Peyer's patch (tissue), 4 donors: ENCODE measurements at regions not wholly inside any gene's neighbourhood (a gene's known extent, or its start where the extent isn't known, plus 50 kb on each side); places are given as distances from the start of the nearest gene placed in this dataset.
"Not testable (repeated sequence)": the region's sequence is repeated elsewhere in the genome, so short reads cannot be mapped to it uniquely, and the experiment has no call there.

Experiments used
- DNase-seq, 3 donors: peaks; one replicate each; pipeline ENCODE4 v3.0.0-alpha.2; 2017 to 2019
- H3K27ac ChIP-seq, 4 donors: fragments of 200-600 bp; sonication (generic); one replicate each; pipeline ENCODE4 v1.5.1; 2016 to 2019
- H3K27me3 ChIP-seq, 2 donors: fragments of 200-600 bp; sonication (generic); one replicate each; pipeline ENCODE4 v1.5.1; 2019
- H3K36me3 ChIP-seq, 3 donors: fragments of 200-600 bp; sonication (generic); one replicate each; pipeline ENCODE4 v1.5.1; 2016 to 2019
- H3K4me1 ChIP-seq, 4 donors: fragments of 200-600 bp; sonication (generic); one replicate each; pipeline ENCODE4 v1.5.1; 2016 to 2019
- H3K4me3 ChIP-seq, 4 donors: fragments of 200-600 bp; sonication (generic); 1 replicate in 3 of 4; 2 replicates in 1 of 4; pipeline ENCODE4 v1.5.1; 2016 to 2019; ENCODE audit warnings: mild to moderate bottlenecking in 1 of 4
- H3K9me3 ChIP-seq, 4 donors: fragments of 200-600 bp; sonication (generic); one replicate each; pipeline ENCODE4 v1.5.1; 2016 to 2019; ENCODE audit warnings: mild to moderate bottlenecking in 1 of 4
- POLR2A ChIP-seq, 2 donors: fragments of 450-650 bp; IDR thresholded peaks; one replicate each; pipeline ENCODE4 v1.5.1; 2017; ENCODE audit warnings: antibody characterized with exemption in 2 of 2, mild to moderate bottlenecking in 2 of 2, moderate library complexity in 2 of 2
- TF ChIP-seq, protein P1 (sequence below), 6 experiments: fragments of 450-650 bp in 4 of 6; fragments of 200-600 bp in 2 of 6; sonication (generic) in 1 of 6; IDR thresholded peaks; one replicate each; pipeline ENCODE4 v1.5.1; 2017 to 2019; ENCODE audit warnings: antibody characterized with exemption in 6 of 6, mild to moderate bottlenecking in 3 of 6, moderate library complexity in 1 of 6

DNA sequence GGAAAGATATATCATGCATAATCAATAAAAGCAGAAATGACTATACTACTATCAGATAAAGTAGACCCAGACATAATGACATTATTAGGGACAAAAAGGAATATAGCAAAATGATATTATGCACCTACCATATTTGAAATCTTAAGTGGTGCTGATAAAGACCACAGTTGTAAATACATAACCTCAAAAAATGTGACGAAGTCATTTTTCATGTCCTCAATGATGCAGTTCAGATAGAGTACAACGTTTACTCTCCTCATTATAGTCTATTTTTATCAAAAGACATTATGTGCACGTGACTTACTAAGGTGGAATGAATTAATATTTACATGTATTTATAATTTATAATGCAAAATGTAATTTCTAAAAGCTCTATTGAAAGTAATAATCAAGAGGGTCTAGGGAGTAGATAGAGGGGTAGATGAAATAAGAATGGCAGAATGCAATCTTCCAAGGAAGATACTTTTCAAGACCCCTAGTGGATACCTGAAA, 61.7 kb upstream of the TNFSF4 start:
- no peaks in the 10 kb centered on the region for H3K4me1 ChIP-seq
- no peaks in the 10 kb centered on the region for H3K36me3 ChIP-seq
- H3K9me3 ChIP-seq, result no peaks in the 10 kb centered on the region
- H3K27me3 ChIP-seq, result no peaks in the 10 kb centered on the region
- no peak overlapping the region for H3K27ac ChIP-seq
- H3K4me3 ChIP-seq, result no peak overlapping the region
- DNase-seq, result no peak
- TF ChIP-seq POLR2A (IDR thresholded peaks at IDR 0.05), result no peak
- TF ChIP-seq, protein P1, sequence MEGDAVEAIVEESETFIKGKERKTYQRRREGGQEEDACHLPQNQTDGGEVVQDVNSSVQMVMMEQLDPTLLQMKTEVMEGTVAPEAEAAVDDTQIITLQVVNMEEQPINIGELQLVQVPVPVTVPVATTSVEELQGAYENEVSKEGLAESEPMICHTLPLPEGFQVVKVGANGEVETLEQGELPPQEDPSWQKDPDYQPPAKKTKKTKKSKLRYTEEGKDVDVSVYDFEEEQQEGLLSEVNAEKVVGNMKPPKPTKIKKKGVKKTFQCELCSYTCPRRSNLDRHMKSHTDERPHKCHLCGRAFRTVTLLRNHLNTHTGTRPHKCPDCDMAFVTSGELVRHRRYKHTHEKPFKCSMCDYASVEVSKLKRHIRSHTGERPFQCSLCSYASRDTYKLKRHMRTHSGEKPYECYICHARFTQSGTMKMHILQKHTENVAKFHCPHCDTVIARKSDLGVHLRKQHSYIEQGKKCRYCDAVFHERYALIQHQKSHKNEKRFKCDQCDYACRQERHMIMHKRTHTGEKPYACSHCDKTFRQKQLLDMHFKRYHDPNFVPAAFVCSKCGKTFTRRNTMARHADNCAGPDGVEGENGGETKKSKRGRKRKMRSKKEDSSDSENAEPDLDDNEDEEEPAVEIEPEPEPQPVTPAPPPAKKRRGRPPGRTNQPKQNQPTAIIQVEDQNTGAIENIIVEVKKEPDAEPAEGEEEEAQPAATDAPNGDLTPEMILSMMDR (IDR thresholded peaks at IDR 0.05), result no peak

DNA sequence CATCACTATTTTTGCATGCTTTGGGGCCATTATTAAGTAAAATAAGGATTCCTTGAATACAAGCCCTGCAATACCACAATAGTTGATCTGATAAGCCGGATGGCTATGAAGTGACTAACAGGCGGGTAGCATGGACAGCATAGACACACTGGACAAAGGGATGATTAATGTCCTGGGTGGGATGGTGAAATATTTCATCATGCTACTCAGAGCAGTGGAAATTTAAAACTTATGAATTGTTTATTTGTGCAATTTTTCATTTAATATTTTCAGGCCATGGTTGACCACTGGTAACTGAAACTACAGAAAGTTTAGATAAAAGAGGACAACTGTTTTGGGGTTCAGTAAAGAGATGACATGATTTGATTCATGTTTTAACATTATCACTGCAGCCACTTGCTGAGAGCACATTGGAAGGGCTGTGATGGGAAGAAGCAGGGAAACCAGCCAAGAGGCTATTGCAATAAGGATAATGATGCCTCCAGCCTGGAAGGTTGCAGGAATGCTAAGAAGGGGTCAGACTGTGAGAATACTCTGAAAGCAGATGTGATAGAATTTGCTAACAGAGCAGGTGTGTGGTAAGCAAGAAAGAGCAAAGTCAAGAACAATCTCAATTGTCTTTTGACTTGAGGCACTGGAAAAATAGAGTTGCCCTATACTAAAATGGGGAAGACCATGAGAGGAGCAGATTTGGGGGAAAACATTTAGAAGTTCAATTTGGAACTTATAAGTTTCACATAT, 62.5 kb upstream of the TNFSF4 start:
- no peaks in the 10 kb centered on the region for H3K4me1 ChIP-seq
- H3K27me3 ChIP-seq, result no peaks in the 10 kb centered on the region
- no peaks in the 10 kb centered on the region for H3K36me3 ChIP-seq
- no peak for DNase-seq
- no peak overlapping the region for H3K27ac ChIP-seq
- no peak for TF ChIP-seq POLR2A (IDR thresholded peaks at IDR 0.05)
- TF ChIP-seq, protein P1 (IDR thresholded peaks at IDR 0.05), result no peak
- no peak overlapping the region for H3K4me3 ChIP-seq
- H3K9me3 ChIP-seq, result no peaks in the 10 kb centered on the region

DNA sequence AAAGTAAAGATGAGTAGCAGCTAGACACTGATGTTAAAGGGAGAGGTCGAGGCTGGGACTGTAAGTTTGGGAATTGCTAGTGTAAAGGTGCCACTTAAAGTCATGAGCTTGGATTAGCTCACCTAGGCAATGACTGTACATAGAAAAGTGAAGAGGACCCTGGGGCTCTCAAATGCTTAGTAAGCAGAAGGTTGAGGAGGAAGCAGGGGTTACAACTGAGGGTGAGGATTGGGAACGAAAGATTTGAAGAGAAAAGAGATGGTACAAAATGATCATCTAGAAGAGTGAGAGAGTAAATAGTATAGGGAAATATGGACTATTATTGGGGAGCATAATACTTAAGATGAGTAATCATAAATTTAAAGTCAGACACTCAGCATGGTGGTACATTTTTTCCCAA, 63.1 kb upstream of the TNFSF4 start:
- Histone ChIP-seq H3K4me3 (no peak overlapping the region), H3K36me3 (no peaks in the 10 kb centered on the region), H3K4me1 (no peaks in the 10 kb centered on the region), H3K27me3 (no peaks in the 10 kb centered on the region), H3K27ac (no peak overlapping the region), H3K9me3 (no peaks in the 10 kb centered on the region)
- TF ChIP-seq, protein P1 (IDR thresholded peaks at IDR 0.05), result no peak
- TF ChIP-seq POLR2A (IDR thresholded peaks at IDR 0.05), result no peak
- DNase-seq, result no peak

DNA sequence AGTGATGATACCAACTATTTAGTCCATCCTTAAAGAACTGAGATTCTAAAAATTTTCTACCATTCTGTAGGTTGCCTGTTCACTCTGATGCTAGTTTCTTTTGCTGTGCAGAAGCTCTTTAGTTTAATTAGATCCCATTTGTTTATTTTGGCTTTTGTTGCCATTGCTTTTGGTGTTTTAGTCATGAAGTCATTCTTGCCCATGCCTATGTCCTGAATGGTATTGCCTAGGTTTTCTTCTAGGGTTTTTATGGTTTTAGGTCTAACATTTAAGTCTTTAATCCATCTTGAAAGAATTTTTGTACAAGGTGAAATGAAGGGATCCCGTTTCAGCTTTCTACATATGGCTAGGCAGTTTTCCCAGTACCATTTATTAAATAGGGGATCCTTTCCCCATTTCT, 63.9 kb upstream of the TNFSF4 start:
- not testable (repeated sequence) for H3K27ac ChIP-seq, H3K9me3 ChIP-seq, H3K4me1 ChIP-seq, H3K4me3 ChIP-seq, H3K27me3 ChIP-seq, DNase-seq, H3K36me3 ChIP-seq

DNA sequence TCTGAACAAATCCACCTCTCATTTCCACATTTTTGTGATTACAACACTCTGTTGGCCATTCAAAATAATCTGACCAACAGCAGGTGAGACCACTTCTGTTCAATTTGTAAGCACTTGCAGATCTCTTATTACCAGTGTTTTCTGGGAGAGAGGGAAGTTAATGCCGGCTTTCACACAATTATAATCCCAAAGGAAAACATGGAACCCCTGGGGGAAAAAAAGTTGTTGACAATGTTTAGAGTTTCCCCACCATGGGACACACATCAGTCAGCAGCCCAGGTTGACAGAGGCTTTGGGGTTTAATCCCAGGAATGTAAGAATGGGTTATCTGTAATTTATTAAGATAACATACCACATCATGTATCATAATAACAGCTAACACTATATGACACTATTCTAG, 68.4 kb upstream of the TNFSF4 start:
- no peak overlapping the region for H3K4me3 ChIP-seq
- no peaks in the 10 kb centered on the region for H3K9me3 ChIP-seq
- TF ChIP-seq POLR2A (IDR thresholded peaks at IDR 0.05), result no peak
- TF ChIP-seq, protein P1 (IDR thresholded peaks at IDR 0.05), result no peak

DNA sequence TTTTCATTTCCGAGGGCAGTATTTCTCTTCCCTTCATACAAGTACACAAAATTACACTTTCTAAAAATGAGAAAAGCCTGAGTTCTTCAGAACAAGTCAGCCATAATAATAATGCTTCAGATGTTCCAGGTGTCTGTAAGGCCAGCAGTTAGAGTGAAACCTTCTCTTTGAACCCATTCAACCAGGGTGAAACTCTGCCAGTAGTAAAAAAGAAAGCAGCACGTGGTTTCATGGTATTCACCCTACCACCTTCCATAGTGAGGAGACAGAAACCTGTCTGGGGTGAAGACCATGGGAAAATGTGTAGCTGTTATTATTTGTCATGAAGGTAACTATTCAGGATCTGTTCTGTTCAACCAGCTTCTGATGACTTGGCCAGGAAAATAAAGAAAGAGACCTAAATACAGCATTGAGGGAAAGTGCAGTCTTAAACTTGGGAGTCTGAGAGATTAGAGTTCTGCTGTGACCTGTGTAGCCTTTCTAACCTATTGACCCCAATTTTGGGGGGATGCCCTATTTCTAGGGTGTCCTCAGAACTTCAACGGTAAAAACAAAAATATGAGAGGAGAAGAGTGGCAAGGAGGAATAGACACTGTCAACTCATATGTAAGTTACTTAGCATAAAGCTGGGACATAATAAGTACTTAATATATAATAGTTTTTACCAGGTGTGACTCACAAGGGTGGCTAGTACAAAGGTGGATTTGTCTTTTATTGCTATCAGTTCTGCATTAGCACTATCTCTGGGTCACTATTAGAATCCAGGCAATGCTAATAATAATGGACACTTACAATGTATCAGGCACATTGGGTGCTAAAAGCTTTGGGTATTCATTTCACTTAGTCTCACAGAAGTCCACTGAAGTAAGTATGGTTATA, 70.0 kb upstream of the TNFSF4 start:
- Histone ChIP-seq H3K4me3 (no peak overlapping the region), H3K4me1 (no peaks in the 10 kb centered on the region), H3K27me3 (no peaks in the 10 kb centered on the region), H3K9me3 (no peaks in the 10 kb centered on the region), H3K36me3 (no peaks in the 10 kb centered on the region), H3K27ac (no peak overlapping the region)
- no peak for TF ChIP-seq POLR2A (IDR thresholded peaks at IDR 0.05)
- TF ChIP-seq, protein P1 (IDR thresholded peaks at IDR 0.05), result no peak
- no peak for DNase-seq

More for the DNA sequence above, 68.4 kb upstream of the TNFSF4 start:
- H3K36me3 ChIP-seq, result no peaks in the 10 kb centered on the region
- no peak for DNase-seq
- no peaks in the 10 kb centered on the region for H3K4me1 ChIP-seq
- H3K27ac ChIP-seq, result no peak overlapping the region
- H3K27me3 ChIP-seq, result no peaks in the 10 kb centered on the region
